LNCAP (cell line): ENCODE measurements at regions not wholly inside any gene's neighbourhood (a gene's known extent, or its start where the extent isn't known, plus 50 kb on each side); places are given as distances from the start of the nearest gene placed in this dataset.

Experiments used
- TF ChIP-seq, protein P1 (sequence below): fragments of 450-650 bp; IDR thresholded peaks from 2 replicates; pipeline ENCODE4 v1.5.1; 2017; ENCODE audit warnings: mild to moderate bottlenecking

DNA sequence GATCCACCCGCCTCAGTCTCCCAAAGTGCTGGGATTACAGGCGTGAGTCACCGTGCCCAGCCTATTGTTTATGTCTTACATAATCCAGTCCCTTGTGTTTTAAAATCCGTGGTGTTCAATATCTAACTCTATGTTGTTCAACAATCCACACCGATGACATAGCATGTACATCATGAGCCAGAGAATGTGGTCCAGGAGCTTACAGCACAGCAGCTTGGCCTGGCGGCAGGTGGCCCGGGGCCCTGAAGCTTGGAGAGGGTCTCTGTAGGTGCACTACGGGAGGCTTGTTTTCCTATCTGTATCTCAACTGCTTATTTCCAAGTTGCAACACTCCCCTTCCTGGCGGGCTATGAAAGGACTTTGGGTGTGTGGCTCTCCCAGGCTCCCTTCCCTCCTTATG is 138.4 kb downstream of the ADSS2 start:
- TF ChIP-seq, protein P1, sequence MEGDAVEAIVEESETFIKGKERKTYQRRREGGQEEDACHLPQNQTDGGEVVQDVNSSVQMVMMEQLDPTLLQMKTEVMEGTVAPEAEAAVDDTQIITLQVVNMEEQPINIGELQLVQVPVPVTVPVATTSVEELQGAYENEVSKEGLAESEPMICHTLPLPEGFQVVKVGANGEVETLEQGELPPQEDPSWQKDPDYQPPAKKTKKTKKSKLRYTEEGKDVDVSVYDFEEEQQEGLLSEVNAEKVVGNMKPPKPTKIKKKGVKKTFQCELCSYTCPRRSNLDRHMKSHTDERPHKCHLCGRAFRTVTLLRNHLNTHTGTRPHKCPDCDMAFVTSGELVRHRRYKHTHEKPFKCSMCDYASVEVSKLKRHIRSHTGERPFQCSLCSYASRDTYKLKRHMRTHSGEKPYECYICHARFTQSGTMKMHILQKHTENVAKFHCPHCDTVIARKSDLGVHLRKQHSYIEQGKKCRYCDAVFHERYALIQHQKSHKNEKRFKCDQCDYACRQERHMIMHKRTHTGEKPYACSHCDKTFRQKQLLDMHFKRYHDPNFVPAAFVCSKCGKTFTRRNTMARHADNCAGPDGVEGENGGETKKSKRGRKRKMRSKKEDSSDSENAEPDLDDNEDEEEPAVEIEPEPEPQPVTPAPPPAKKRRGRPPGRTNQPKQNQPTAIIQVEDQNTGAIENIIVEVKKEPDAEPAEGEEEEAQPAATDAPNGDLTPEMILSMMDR: no peak

DNA sequence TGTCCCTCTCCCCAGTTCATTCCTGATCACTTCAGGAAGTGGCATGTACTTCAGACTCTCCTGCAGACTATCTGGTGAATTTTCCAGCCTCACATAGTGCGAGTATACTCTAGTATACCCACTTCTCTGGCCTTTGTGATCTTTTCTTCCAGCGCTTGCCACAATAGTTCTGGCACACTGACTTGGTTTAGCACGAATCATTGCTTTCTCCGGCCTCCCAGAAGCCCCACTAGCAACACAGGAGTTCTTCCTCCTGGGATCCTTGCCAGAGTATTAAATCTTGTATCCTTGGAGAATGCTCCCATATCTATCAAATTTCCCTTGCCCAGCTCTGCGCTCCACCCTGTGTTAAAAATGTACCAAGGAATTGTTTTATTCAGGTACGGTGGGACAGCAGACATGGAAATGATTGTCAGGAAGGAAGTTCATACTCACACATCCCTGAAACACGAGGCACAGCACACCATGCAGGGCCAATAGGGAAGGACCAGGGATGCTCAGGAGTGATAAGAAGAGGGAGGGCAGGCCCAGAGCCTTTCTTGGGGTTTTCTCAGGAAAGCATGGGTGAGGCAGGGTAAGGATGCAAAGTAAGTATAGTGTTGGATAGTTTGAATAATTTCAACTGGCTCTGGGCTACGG is 136.7 kb downstream of the ADSS2 start:
- TF ChIP-seq, protein P1: no peak

DNA sequence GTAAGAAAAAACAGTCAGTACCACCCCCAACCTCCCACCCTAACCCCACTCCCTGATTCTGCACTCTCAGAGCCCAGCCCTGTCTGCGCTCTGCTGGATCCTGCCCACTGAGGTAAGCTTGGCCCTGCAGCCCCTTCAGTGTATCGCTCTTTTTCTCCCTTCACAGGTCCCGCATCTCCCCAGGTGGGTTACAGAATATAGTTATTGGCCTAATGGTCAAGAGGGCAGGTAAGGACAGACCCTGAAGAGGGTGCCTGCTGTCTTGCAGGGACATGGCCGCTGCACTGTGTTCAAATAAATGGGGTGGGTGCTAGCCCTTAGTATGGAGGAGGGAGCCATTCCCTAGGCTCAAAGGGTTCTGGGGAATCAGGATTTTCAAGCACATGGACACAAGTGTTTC is 135.7 kb downstream of the ADSS2 start:
- TF ChIP-seq, protein P1: no peak

DNA sequence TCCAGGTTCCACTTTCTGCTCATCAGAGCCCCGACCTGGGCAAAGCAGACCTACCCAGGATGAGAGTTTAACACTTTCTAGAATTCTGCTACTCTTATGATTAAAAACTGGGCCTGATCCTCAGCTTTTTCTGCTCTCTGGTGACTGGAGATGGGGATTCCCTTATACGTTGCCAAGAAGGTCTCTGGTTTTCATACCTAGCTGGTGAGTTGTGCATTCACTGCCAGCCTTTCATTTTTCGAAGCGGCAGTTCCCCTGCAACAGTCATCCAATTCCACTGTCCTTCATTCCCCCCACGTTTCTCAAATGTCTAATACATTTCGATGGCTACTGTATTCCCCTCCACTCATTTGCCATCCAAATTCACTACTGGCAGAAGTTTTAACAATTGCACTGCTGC is 135.3 kb downstream of the ADSS2 start:
- TF ChIP-seq, protein P1: no peak

DNA sequence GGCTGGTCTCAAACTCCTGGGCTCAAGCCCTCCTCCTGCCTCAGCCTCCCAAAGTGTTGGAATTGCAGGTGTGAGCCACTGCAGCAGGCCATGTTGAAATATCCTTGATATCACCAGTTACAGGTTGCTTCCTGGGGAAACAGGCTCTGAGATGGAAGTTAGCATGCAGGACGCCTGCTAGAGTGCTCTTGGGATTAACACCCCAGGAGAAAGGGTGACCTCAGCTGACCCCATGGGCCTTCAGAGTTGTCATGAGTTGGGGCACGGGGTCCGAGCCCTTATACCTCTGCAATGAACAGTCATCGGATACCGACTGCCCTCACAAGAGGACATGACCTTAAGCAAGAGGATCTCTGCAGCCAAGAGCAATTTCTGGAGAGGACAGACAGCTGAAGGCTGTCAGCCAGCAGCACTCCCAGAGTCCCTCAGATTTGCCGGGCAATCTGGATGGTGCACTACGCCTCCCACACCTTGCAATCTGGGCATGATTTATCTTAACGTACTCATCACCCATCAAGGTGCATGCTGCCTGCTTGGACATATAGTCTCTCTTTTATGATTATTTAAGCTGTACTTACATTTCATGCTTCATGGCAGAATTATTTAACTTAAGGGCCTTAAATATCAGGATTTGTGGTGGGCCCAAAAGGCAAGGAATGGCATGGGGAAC is 134.6 kb downstream of the ADSS2 start:
- TF ChIP-seq, protein P1: no peak

DNA sequence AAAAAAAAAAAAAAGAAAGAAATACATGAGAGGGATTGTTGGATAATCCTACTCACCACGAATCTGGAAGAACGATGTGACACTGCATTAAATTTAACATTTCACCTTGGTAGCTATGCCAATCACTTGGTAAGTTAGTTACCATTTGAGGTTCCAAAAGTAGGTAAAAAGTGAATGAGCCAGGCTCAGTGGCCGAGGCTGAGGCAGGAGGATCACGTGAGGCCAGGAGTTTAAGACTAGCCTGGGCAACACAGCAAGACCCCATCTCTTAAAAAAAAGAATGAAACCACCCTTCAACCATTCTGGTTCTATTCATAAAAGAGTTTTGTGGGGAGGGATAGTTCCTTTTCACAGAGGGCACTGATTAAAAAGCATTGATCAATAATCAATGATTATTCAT is 133.6 kb downstream of the ADSS2 start:
- TF ChIP-seq, protein P1: no peak

DNA sequence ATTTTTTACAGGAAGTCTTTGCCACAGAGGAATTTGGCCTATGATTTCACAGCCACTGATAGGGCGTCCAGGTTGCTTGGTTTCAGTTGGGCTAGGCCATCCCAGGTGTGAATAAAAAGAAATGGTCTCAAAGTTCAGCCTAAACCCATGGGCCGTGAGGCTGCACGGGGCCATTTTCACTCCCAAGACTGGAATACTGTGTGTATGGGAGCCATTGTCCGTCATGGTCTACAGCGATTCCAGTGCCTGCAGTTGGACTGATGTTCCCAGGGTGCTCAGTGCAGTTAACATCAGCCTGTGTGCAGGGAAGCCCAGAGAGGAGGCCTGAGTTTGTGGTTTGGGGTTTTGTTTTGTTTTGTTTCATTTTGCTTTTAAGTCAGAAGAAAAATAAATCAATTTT is 133.2 kb downstream of the ADSS2 start:
- TF ChIP-seq, protein P1: no peak
